ENCODE measurements at regions not wholly inside any gene's neighbourhood (a gene's known extent, or its start where the extent isn't known, plus 50 kb on each side); places are given as distances from the start of the nearest gene placed in this dataset.

- Histone ChIP-seq H4K20me1 (ENCODE audit: insufficient read depth) (no peaks in the 10 kb centered on the region), H3K4me3 (no peak overlapping the region), H3F3A (ENCODE audit: insufficient read depth) (no peaks in the 10 kb centered on the region), H3K27me3 (replicated peaks; ENCODE audit: insufficient read depth) (no peaks in the 10 kb centered on the region), H3K4me1 (ENCODE audit: insufficient read depth) (no peaks in the 10 kb centered on the region), H3K79me2 (ENCODE audit: insufficient read depth) (no peaks in the 10 kb centered on the region), H3K9me3 (ENCODE audit: low read depth) (no peaks in the 10 kb centered on the region), H2AFZ (no peak overlapping the region), H3K9ac (no peak overlapping the region), H3K9me2 (ENCODE audit: insufficient read depth) (no peaks in the 10 kb centered on the region), H3K36me3 (ENCODE audit: low read depth) (no peaks in the 10 kb centered on the region), H3K4me2 (ENCODE audit: unreplicated experiment) (no peak overlapping the region), H3K27ac (no peak overlapping the region)
- in situ Hi-C loops (cut with MboI): no loop called here
- 27 to 40% methylated on average over 3 of the region's 3 CpGs for WGBS, 2 experiments (ENCODE audit: low coverage in 1 of 2, low lambda C conversion rate in 2 of 2, missing lambda C conversion rate in 2 of 2)
- TF ChIP-seq EZH2phosphoT487 (IDR thresholded peaks at IDR 0.05; ENCODE audit: insufficient read depth, low read depth) (no peak), EZH2 (IDR thresholded peaks at IDR 0.05; ENCODE audit: insufficient read depth, poor library complexity, severe bottlenecking) (no peak)
- DNase-seq: no peak
These were observed 520.0 kb upstream of the IRAK1BP1 start for GRCh38 chr6:78347191-78347916.

- Histone ChIP-seq H2AFZ (no peak overlapping the region), H3K4me1 (ENCODE audit: insufficient read depth) (no peaks in the 10 kb centered on the region), H3K4me3 (no peak overlapping the region), H3K27me3 (replicated peaks; ENCODE audit: insufficient read depth) (no peaks in the 10 kb centered on the region), H3F3A (ENCODE audit: insufficient read depth) (no peaks in the 10 kb centered on the region), H3K36me3 (ENCODE audit: low read depth) (no peaks in the 10 kb centered on the region), H3K4me2 (ENCODE audit: unreplicated experiment) (no peak overlapping the region), H3K79me2 (ENCODE audit: insufficient read depth) (no peaks in the 10 kb centered on the region), H4K20me1 (ENCODE audit: insufficient read depth) (no peaks in the 10 kb centered on the region), H3K9ac (no peak overlapping the region), H3K27ac (no peak overlapping the region), H3K9me3 (ENCODE audit: low read depth) (no peaks in the 10 kb centered on the region), H3K9me2 (ENCODE audit: insufficient read depth) (no peaks in the 10 kb centered on the region)
- TF ChIP-seq EZH2 (IDR thresholded peaks at IDR 0.05; ENCODE audit: insufficient read depth, poor library complexity, severe bottlenecking) (no peak), EZH2phosphoT487 (IDR thresholded peaks at IDR 0.05; ENCODE audit: insufficient read depth, low read depth) (no peak)
- no peak for DNase-seq
- WGBS, 2 experiments (ENCODE audit: low coverage in 1 of 2, low lambda C conversion rate in 2 of 2, missing lambda C conversion rate in 2 of 2): 3 to 4% methylated on average over 1 of the region's 1 CpG
- in situ Hi-C loops (cut with MboI): no loop called here
These were observed 514.3 kb upstream of the IRAK1BP1 start for GRCh38 chr6:78353040-78353439.

GRCh38 chr6:78363688-78364087, 503.7 kb upstream of the IRAK1BP1 start:
- no peak for DNase-seq
- H3K9ac ChIP-seq: no peak overlapping the region
- no peaks in the 10 kb centered on the region for H3F3A ChIP-seq (ENCODE audit: insufficient read depth)
- no peaks in the 10 kb centered on the region for H3K9me3 ChIP-seq (ENCODE audit: low read depth)
- in situ Hi-C loops (cut with MboI): no loop called here
- H3K4me1 ChIP-seq (ENCODE audit: insufficient read depth): no peaks in the 10 kb centered on the region
- H3K27ac ChIP-seq: no peak overlapping the region
- no peak overlapping the region for H3K4me3 ChIP-seq
- no peaks in the 10 kb centered on the region for H3K9me2 ChIP-seq (ENCODE audit: insufficient read depth)
- H4K20me1 ChIP-seq (ENCODE audit: insufficient read depth): no peaks in the 10 kb centered on the region
- no peak overlapping the region for H3K4me2 ChIP-seq (ENCODE audit: unreplicated experiment)
- H2AFZ ChIP-seq: no peak overlapping the region
- H3K27me3 ChIP-seq (replicated peaks; ENCODE audit: insufficient read depth): no peaks in the 10 kb centered on the region
- H3K79me2 ChIP-seq (ENCODE audit: insufficient read depth): no peaks in the 10 kb centered on the region
- H3K36me3 ChIP-seq (ENCODE audit: low read depth): no peaks in the 10 kb centered on the region
- TF ChIP-seq EZH2 (IDR thresholded peaks at IDR 0.05; ENCODE audit: insufficient read depth, poor library complexity, severe bottlenecking) (no peak), EZH2phosphoT487 (IDR thresholded peaks at IDR 0.05; ENCODE audit: insufficient read depth, low read depth) (no peak)

- in situ Hi-C loops (cut with MboI): no loop called here
- 43 to 44% methylated on average over 4 of the region's 4 CpGs for WGBS, 2 experiments (ENCODE audit: low coverage in 1 of 2, low lambda C conversion rate in 2 of 2, missing lambda C conversion rate in 2 of 2)
- no peaks in the 10 kb centered on the region for H3K9me3 ChIP-seq (ENCODE audit: low read depth)
These were observed 501.9 kb upstream of the IRAK1BP1 start for GRCh38 chr6:78365473-78365872.

More at GRCh38 chr6:78365473-78365872, 501.9 kb upstream of the IRAK1BP1 start:
- no peak overlapping the region for H3K27ac ChIP-seq
- H3K9ac ChIP-seq: no peak overlapping the region
- no peaks in the 10 kb centered on the region for H3K79me2 ChIP-seq (ENCODE audit: insufficient read depth)
- H3K9me2 ChIP-seq (ENCODE audit: insufficient read depth): no peaks in the 10 kb centered on the region
- H2AFZ ChIP-seq: no peak overlapping the region
- H3K27me3 ChIP-seq (replicated peaks; ENCODE audit: insufficient read depth): no peaks in the 10 kb centered on the region
- H3K4me2 ChIP-seq (ENCODE audit: unreplicated experiment): no peak overlapping the region
- no peaks in the 10 kb centered on the region for H4K20me1 ChIP-seq (ENCODE audit: insufficient read depth)
- no peaks in the 10 kb centered on the region for H3K36me3 ChIP-seq (ENCODE audit: low read depth)
- TF ChIP-seq EZH2phosphoT487 (IDR thresholded peaks at IDR 0.05; ENCODE audit: insufficient read depth, low read depth) (no peak), EZH2 (IDR thresholded peaks at IDR 0.05; ENCODE audit: insufficient read depth, poor library complexity, severe bottlenecking) (no peak)
- no peaks in the 10 kb centered on the region for H3F3A ChIP-seq (ENCODE audit: insufficient read depth)
- DNase-seq: no peak
- H3K4me3 ChIP-seq: no peak overlapping the region
- H3K4me1 ChIP-seq (ENCODE audit: insufficient read depth): no peaks in the 10 kb centered on the region
